ENCODE measurements at regions not wholly inside any gene's neighbourhood (a gene's known extent, or its start where the extent isn't known, plus 50 kb on each side); places are given as distances from the start of the nearest gene placed in this dataset.

DNA sequence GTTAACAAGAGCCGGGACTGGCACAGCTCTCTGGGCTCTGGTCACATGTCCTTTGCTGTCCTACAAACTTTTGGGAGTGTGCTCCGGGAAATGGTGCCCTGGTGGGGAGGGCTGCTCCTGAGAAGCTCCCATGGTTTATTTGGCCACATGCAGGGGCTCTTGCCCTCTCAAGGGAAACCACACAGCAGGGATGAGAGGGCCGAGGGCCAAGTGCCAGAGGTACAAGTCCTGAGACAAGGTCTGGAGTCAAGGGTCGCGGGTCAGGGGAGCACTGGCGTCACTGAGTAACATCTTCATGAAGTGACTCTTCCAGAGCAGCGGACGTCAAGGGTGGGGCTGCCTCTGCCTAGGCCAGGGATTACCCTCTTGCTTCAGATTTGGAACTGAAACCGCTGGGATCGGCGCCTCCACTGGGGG lies 1160.6 kb downstream of the TBC1D22A start:
- TF ChIP-seq, protein P1, sequence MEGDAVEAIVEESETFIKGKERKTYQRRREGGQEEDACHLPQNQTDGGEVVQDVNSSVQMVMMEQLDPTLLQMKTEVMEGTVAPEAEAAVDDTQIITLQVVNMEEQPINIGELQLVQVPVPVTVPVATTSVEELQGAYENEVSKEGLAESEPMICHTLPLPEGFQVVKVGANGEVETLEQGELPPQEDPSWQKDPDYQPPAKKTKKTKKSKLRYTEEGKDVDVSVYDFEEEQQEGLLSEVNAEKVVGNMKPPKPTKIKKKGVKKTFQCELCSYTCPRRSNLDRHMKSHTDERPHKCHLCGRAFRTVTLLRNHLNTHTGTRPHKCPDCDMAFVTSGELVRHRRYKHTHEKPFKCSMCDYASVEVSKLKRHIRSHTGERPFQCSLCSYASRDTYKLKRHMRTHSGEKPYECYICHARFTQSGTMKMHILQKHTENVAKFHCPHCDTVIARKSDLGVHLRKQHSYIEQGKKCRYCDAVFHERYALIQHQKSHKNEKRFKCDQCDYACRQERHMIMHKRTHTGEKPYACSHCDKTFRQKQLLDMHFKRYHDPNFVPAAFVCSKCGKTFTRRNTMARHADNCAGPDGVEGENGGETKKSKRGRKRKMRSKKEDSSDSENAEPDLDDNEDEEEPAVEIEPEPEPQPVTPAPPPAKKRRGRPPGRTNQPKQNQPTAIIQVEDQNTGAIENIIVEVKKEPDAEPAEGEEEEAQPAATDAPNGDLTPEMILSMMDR (IDR thresholded peaks at IDR 0.05): no peak
- TF ChIP-seq EP300 (IDR thresholded peaks at IDR 0.05): no peak

All from tibial nerve (tissue), 4 donors.